Right lobe of liver (tissue), 4 donors: ENCODE measurements at regions not wholly inside any gene's neighbourhood (a gene's known extent, or its start where the extent isn't known, plus 50 kb on each side); places are given as distances from the start of the nearest gene placed in this dataset.

Experiments
- POLR2A ChIP-seq: fragments of 450-650 bp; IDR thresholded peaks from one replicate; pipeline ENCODE4 v1.6.1; 2017; ENCODE audit warnings: antibody characterized with exemption, mild to moderate bottlenecking
- TF ChIP-seq, protein P1 (sequence below), 4 donors: fragments of 200-600 bp in 3 of 4; fragments of 450-650 bp in 1 of 4; IDR thresholded peaks; one replicate each; pipeline versions ENCODE4 v1.5.1 to v1.8.0; 2016 to 2022; ENCODE audit warnings: antibody characterized with exemption in 4 of 4, mild to moderate bottlenecking in 2 of 4
- donor health status: DM: no; HTN: no; CAD: no.
- donor health status: DM: no; HTN: no; CAD: no.
- donor health status: DM: no; HTN: yes; CAD: no.

- TF ChIP-seq, protein P1, sequence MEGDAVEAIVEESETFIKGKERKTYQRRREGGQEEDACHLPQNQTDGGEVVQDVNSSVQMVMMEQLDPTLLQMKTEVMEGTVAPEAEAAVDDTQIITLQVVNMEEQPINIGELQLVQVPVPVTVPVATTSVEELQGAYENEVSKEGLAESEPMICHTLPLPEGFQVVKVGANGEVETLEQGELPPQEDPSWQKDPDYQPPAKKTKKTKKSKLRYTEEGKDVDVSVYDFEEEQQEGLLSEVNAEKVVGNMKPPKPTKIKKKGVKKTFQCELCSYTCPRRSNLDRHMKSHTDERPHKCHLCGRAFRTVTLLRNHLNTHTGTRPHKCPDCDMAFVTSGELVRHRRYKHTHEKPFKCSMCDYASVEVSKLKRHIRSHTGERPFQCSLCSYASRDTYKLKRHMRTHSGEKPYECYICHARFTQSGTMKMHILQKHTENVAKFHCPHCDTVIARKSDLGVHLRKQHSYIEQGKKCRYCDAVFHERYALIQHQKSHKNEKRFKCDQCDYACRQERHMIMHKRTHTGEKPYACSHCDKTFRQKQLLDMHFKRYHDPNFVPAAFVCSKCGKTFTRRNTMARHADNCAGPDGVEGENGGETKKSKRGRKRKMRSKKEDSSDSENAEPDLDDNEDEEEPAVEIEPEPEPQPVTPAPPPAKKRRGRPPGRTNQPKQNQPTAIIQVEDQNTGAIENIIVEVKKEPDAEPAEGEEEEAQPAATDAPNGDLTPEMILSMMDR (IDR thresholded peaks at IDR 0.05), result no peak
- TF ChIP-seq POLR2A, result no peak
Measured at GRCh38 chr2:192473331-192473730, 278.6 kb upstream of the TMEFF2 start.
